Thyroid gland (tissue), 4 donors: ENCODE measurements at regions not wholly inside any gene's neighbourhood (a gene's known extent, or its start where the extent isn't known, plus 50 kb on each side); places are given as distances from the start of the nearest gene placed in this dataset.

Source experiments
- POLR2A ChIP-seq, 2 donors: fragments of 450-650 bp; IDR thresholded peaks; one replicate each; pipeline ENCODE4 v1.6.1; 2017; ENCODE audit warnings: antibody characterized with exemption in 2 of 2, mild to moderate bottlenecking in 2 of 2, moderate library complexity in 1 of 2
- TF ChIP-seq, protein P1 (sequence below), 6 experiments: fragments of 200-600 bp in 3 of 6; fragments of 450-650 bp in 3 of 6; sonication (generic) in 3 of 6; IDR thresholded peaks; one replicate each; pipeline ENCODE4 v1.5.1; 2016 to 2019; ENCODE audit warnings: antibody characterized with exemption in 6 of 6, mild to moderate bottlenecking in 2 of 6, inconsistent platforms in 1 of 6, moderate library complexity in 1 of 6

GRCh38 chr10:59550061-59550460 lies 159.6 kb downstream of the SLC16A9 start:
- TF ChIP-seq, protein P1, sequence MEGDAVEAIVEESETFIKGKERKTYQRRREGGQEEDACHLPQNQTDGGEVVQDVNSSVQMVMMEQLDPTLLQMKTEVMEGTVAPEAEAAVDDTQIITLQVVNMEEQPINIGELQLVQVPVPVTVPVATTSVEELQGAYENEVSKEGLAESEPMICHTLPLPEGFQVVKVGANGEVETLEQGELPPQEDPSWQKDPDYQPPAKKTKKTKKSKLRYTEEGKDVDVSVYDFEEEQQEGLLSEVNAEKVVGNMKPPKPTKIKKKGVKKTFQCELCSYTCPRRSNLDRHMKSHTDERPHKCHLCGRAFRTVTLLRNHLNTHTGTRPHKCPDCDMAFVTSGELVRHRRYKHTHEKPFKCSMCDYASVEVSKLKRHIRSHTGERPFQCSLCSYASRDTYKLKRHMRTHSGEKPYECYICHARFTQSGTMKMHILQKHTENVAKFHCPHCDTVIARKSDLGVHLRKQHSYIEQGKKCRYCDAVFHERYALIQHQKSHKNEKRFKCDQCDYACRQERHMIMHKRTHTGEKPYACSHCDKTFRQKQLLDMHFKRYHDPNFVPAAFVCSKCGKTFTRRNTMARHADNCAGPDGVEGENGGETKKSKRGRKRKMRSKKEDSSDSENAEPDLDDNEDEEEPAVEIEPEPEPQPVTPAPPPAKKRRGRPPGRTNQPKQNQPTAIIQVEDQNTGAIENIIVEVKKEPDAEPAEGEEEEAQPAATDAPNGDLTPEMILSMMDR (IDR thresholded peaks at IDR 0.05), result no peak
- no peak for TF ChIP-seq POLR2A (IDR thresholded peaks at IDR 0.05)
